Heart left ventricle (tissue), 16 donors: ENCODE measurements at regions not wholly inside any gene's neighbourhood (a gene's known extent, or its start where the extent isn't known, plus 50 kb on each side); places are given as distances from the start of the nearest gene placed in this dataset.
A peak's percentile ranks its signal among the peaks of the same experiment; 100 is the strongest.
"Not testable (repeated sequence)": the region's sequence is repeated elsewhere in the genome, so short reads cannot be mapped to it uniquely, and the experiment has no call there.

Source experiments
- ATAC-seq, 4 donors: fragments of 200-7000 bp; cut with Tn5 transposase; one replicate each; pipeline ENCODE4 v1.9.1; 2020 to 2022; ENCODE audit warnings: moderate library complexity in 4 of 4, mild to moderate bottlenecking in 3 of 4, moderate number of reproducible peaks in 1 of 4
- DNase-seq, 5 donors: peaks; one replicate each; pipeline ENCODE4 v3.0.0-alpha.2; 2020
- H3K27ac ChIP-seq, 12 donors: fragments of 200-600 bp; sonication (generic) in 4 of 12; one replicate each; pipeline versions ENCODE4 v1.5.0 to v1.8.0; 2016 to 2022; ENCODE audit warnings: mild to moderate bottlenecking in 2 of 12
- H3K27me3 ChIP-seq, 9 donors: fragments of 200-600 bp; sonication (generic) in 2 of 9; one replicate each; pipeline versions ENCODE4 v1.5.1 to v1.8.0; 2016 to 2022; ENCODE audit warnings: mild to moderate bottlenecking in 3 of 9
- H3K36me3 ChIP-seq, 9 donors: fragments of 200-600 bp; sonication (generic) in 2 of 9; one replicate each; pipeline versions ENCODE4 v1.5.0 to v1.8.0; 2018 to 2022; ENCODE audit warnings: mild to moderate bottlenecking in 2 of 9
- H3K4me1 ChIP-seq, 12 donors: fragments of 200-600 bp; sonication (generic) in 4 of 12; one replicate each; pipeline versions ENCODE4 v1.5.0 to v1.8.0; 2016 to 2022; ENCODE audit warnings: mild to moderate bottlenecking in 3 of 12
- H3K4me3 ChIP-seq, 12 donors: fragments of 200-600 bp; sonication (generic) in 4 of 12; one replicate each; pipeline versions ENCODE4 v1.5.0 to v1.8.0; 2017 to 2022; ENCODE audit warnings: mild to moderate bottlenecking in 9 of 12, moderate library complexity in 4 of 12
- H3K9me3 ChIP-seq, 12 donors: fragments of 200-600 bp; sonication (generic) in 4 of 12; one replicate each; pipeline versions ENCODE4 v1.5.0 to v1.8.0; 2016 to 2022; ENCODE audit warnings: mild to moderate bottlenecking in 1 of 12
- POLR2A ChIP-seq, 2 donors: fragments of 450-650 bp; IDR thresholded peaks; one replicate each; pipeline ENCODE4 v1.6.1; 2017; ENCODE audit warnings: antibody characterized with exemption in 2 of 2, mild to moderate bottlenecking in 2 of 2, moderate library complexity in 2 of 2
- WGBS, 4 donors: extraction: QIAGEN DNeasy Blood & Tissue Kit in 2 of 4; methylation state at CpG; one replicate each; pipeline versions ENCODE4 v1.1.5 to v1.1.7; 2013 to 2018; 5-methylcytosine and 5-hydroxymethylcytosine counted together
- intact Hi-C, 10 donors: fragments of 100-400 bp; cut with DNase I; formaldehyde crosslinking; loops; one replicate each; pipeline versions ENCODE4 v1.11.1 to v1.14.2; 2022
- TF ChIP-seq, protein P1 (sequence below), 12 donors: fragments of 200-600 bp; sonication (generic) in 4 of 12; IDR thresholded peaks; one replicate each; pipeline versions ENCODE4 v1.5.0 to v1.8.0; 2018 to 2022; ENCODE audit warnings: antibody characterized with exemption in 12 of 12, mild to moderate bottlenecking in 5 of 12
- donor health status: ischemic (EF 13 %, LVEDD 7.1; RV severe dilation, severe dysfunction).
- donor health status: healthy with polysubstance abuse.
- donor health status: DM: no; HTN: yes; CAD: no.
- donor health status: DM: no; HTN: no; CAD: no.
- donor health status: ischemic (EF 25% LVEDD 6.9; RV normal size, moderate dysfunction).
- donor health status: ischemic (EF 25% LVEDD 5.7; RV mildly dilated, moderate dysfunction).
- donor health status: healthy.
- donor health status: DM: yes; HTN: yes; CAD: no.
- donor health status: ischemic (EF 35%, LVEDD 5.7; RV mildly dilated, moderate dysfunction).
- donor health status: nonischemic (EF 11% LVEDD 7.7; RV severe dilation, severe dysfunction).
- donor health status: DM: yes; HTN: yes; CAD: no.
- donor health status: PGD.
- donor health status: ischemic (EF 29% LVEDD 5.4; RV normal size, mild dysfunction).
- donor health status: nonischemic (EF 23%, LVEDD 6.1; RV moderate dilation, normal function).

DNA sequence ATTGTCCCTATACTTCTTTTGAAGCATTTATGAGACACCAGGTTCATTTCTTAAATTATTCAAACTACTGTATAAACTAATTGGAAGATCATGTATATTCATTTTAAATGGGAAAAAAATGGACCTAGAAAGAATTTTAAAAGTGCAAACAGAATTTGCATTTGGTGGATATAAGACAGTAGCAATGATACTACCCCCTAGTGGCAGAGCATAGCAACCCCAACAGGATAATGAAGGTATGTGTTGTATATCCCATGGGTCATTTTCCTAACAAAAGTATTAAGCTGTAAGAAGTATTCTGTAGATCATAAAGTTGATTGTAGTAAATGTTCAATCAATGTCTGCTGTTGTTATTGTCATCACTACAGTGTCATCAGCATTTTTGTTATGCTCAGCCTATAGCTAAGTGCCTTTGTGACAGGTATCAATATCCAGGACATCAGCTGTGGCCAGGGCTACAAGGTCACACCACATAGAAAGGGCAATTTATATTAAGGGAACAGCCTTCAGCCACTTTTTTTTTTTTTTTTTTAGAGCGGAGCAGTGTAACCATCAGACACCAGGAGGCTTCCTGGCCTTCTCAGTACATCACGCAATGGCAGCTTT, 175.8 kb downstream of the FOXB1 start:
- Histone ChIP-seq H3K4me1 (no peaks in the 10 kb centered on the region), H3K9me3 (no peaks in the 10 kb centered on the region), H3K27me3 (peaks cover 0 to 16% (median 0%) of the 10 kb centered on the region in 9 donors), H3K27ac (no peak overlapping the region), H3K36me3 (no peaks in the 10 kb centered on the region), H3K4me3 (no peak overlapping the region)
- no peak for ATAC-seq
- DNase-seq, result no peak
- intact Hi-C loops, result loop anchor here in 8 of 10 donors (5.0 to 10.0 kb wide), 4 partner anchors 445 to 645 kb away; no protein-coding TSS in a partner anchor
- 60 to 72% (median 64%) methylated on average over 2 of the region's 2 CpGs for WGBS, 4 donors
- TF ChIP-seq POLR2A (IDR thresholded peaks at IDR 0.05), result no peak
- TF ChIP-seq, protein P1, sequence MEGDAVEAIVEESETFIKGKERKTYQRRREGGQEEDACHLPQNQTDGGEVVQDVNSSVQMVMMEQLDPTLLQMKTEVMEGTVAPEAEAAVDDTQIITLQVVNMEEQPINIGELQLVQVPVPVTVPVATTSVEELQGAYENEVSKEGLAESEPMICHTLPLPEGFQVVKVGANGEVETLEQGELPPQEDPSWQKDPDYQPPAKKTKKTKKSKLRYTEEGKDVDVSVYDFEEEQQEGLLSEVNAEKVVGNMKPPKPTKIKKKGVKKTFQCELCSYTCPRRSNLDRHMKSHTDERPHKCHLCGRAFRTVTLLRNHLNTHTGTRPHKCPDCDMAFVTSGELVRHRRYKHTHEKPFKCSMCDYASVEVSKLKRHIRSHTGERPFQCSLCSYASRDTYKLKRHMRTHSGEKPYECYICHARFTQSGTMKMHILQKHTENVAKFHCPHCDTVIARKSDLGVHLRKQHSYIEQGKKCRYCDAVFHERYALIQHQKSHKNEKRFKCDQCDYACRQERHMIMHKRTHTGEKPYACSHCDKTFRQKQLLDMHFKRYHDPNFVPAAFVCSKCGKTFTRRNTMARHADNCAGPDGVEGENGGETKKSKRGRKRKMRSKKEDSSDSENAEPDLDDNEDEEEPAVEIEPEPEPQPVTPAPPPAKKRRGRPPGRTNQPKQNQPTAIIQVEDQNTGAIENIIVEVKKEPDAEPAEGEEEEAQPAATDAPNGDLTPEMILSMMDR (IDR thresholded peaks at IDR 0.05), result peak; percentile 52 to 87 (median 68)

DNA sequence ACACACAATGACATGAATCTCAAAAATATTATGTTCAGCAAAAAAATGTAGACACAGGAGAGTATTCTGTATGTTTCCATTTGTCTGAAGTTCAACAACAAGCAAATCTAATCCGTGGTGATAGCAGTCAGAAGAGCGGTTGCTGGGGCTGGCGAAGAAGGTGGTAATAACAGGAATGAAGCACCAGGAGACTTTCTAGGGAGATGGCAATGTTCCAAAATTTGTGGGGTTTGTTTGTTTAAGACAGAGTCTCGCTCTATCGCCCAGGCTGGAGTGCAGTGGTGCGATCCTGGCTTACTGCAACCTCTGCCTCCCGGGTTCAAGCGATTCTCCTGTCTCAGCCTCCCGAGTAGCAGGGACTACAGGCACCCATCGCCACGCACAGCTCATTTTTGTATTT, 177.8 kb downstream of the FOXB1 start:
- WGBS, 4 donors, result 76 to 88% (median 86%) methylated on average over 11 of the region's 11 CpGs
- ATAC-seq, H3K4me1 ChIP-seq, H3K27ac ChIP-seq, DNase-seq, H3K9me3 ChIP-seq, H3K4me3 ChIP-seq, H3K36me3 ChIP-seq: not testable (repeated sequence)
- intact Hi-C loops, result loop anchor here in 7 of 10 donors (5.0 to 10.0 kb wide), 4 partner anchors 447 to 647 kb away; no protein-coding TSS in a partner anchor
- peaks cover 0 to 25% (median 0%) of the 10 kb centered on the region in 9 donors for H3K27me3 ChIP-seq

DNA sequence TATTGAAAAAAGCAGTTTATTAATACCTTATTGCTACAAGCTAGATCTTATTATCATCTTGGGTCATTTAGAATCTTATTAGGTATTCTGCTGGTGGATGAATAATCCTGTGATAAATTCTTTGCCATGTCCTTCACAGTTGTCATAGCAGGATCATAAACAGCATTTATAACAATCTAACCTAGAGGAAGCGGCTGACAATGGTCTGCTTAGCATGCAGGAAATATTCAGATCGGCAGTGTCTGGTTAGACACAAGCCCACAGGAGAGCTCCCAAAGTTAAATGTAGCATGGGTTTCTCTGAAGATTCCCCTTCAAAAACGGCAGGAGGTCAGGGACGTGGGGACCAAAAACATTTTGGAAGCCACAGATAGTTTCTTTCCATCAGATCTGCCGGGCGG, 179.3 kb downstream of the FOXB1 start:
- Histone ChIP-seq H3K4me1 (no peaks in the 10 kb centered on the region), H3K27ac (no peak overlapping the region), H3K4me3 (no peak overlapping the region), H3K27me3 (peaks cover 0 to 30% (median 5%) of the 10 kb centered on the region in 9 donors), H3K36me3 (no peaks in the 10 kb centered on the region), H3K9me3 (no peaks in the 10 kb centered on the region)
- WGBS, 4 donors, result 66 to 76% (median 72%) methylated on average over 6 of the region's 6 CpGs
- TF ChIP-seq, protein P1 (IDR thresholded peaks at IDR 0.05), result no peak
- TF ChIP-seq POLR2A (IDR thresholded peaks at IDR 0.05), result no peak
- no peak for ATAC-seq
- intact Hi-C loops, result loop anchor here in 7 of 10 donors (5.0 to 10.0 kb wide), 4 partner anchors 449 to 649 kb away; no protein-coding TSS in a partner anchor
- no peak for DNase-seq

DNA sequence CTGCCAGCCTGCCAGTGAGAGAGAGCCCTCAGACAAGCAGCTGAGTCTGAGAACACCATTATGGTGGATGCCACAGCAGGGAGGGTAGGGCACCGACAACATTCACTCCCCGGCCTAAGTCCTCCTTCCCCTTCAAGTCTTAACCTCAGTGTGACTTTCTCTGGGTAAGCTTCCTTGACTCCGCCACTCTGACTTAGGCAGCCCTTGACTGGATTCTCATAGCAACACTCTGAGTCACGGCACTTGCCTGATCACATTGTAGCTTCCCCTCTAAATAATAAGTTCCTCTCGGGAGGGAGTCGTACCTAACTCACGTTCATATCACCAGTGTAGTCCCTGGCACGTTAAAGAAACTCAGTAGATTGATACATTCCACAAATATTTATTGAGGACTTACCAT, 180.5 kb downstream of the FOXB1 start:
- Histone ChIP-seq H3K27me3 (peaks cover 0 to 37% (median 5%) of the 10 kb centered on the region in 9 donors), H3K4me1 (no peaks in the 10 kb centered on the region), H3K36me3 (no peaks in the 10 kb centered on the region), H3K9me3 (no peaks in the 10 kb centered on the region), H3K4me3 (no peak overlapping the region), H3K27ac (no peak overlapping the region)
- intact Hi-C loops, result loop anchor here in 7 of 10 donors (5.0 to 10.0 kb wide), 4 partner anchors 450 to 650 kb away; no protein-coding TSS in a partner anchor
- DNase-seq (no peak), ATAC-seq (no peak)
- 66 to 72% (median 72%) methylated on average over 8 of the region's 8 CpGs for WGBS, 4 donors
- TF ChIP-seq, protein P1 (IDR thresholded peaks at IDR 0.05), result no peak
